Upper lobe of left lung (tissue), 6 donors: ENCODE measurements at regions not wholly inside any gene's neighbourhood (a gene's known extent, or its start where the extent isn't known, plus 50 kb on each side); places are given as distances from the start of the nearest gene placed in this dataset.

Experiments
- ATAC-seq, 2 donors: fragments of 200-7000 bp; cut with Tn5 transposase; one replicate each; pipeline ENCODE4 v1.9.1; 2022; ENCODE audit warnings: mild to moderate bottlenecking in 2 of 2, moderate library complexity in 2 of 2; ENCODE audit not compliant: low FRiP score in 2 of 2
- DNase-seq, 2 donors: peaks; one replicate each; pipeline ENCODE4 v3.0.0-alpha.2; 2019 to 2020
- H3K27ac ChIP-seq, 4 donors: fragments of 200-600 bp; sonication (generic); one replicate each; pipeline ENCODE4 v1.5.1; 2016 to 2019
- H3K27me3 ChIP-seq, 4 donors: fragments of 200-600 bp; sonication (generic); one replicate each; pipeline ENCODE4 v1.5.1; 2017 to 2019
- H3K36me3 ChIP-seq, 4 donors: fragments of 200-600 bp; sonication (generic); one replicate each; pipeline ENCODE4 v1.5.1; 2016 to 2019
- H3K4me1 ChIP-seq, 4 donors: fragments of 200-600 bp; sonication (generic); one replicate each; pipeline ENCODE4 v1.5.1; 2018 to 2019
- H3K4me3 ChIP-seq, 4 donors: fragments of 200-600 bp; sonication (generic); one replicate each; pipeline ENCODE4 v1.5.1; 2017 to 2019; ENCODE audit warnings: mild to moderate bottlenecking in 2 of 4, moderate library complexity in 1 of 4
- H3K9me3 ChIP-seq, 4 donors: fragments of 200-600 bp; sonication (generic); one replicate each; pipeline ENCODE4 v1.5.1; 2018 to 2019
- EP300 ChIP-seq, 4 donors: sonication (generic); formaldehyde crosslinking; IDR thresholded peaks; one replicate each; pipeline ENCODE4 v1.5.1; 2017; ENCODE audit warnings: antibody characterized with exemption in 4 of 4, control low read depth in 2 of 4
- POLR2A ChIP-seq, 4 donors: fragments of 450-650 bp; IDR thresholded peaks; one replicate each; pipeline ENCODE4 v1.5.1; 2016 to 2017; ENCODE audit warnings: antibody characterized with exemption in 4 of 4, mild to moderate bottlenecking in 2 of 4
- POLR2AphosphoS5 ChIP-seq, 2 donors: sonication (generic); formaldehyde crosslinking; IDR thresholded peaks; one replicate each; pipeline ENCODE4 v1.5.1; 2017; ENCODE audit warnings: antibody characterized with exemption in 2 of 2
- WGBS, 2 donors: methylation state at CpG; one replicate each; pipeline ENCODE4 v1.1.5; 2017 to 2018; 5-methylcytosine and 5-hydroxymethylcytosine counted together
- TF ChIP-seq, protein P1 (sequence below), 6 experiments: fragments of 450-650 bp in 4 of 6; fragments of 200-600 bp in 2 of 6; sonication (generic) in 2 of 6; IDR thresholded peaks; one replicate each; pipeline ENCODE4 v1.5.1; 2016 to 2019; ENCODE audit warnings: antibody characterized with exemption in 6 of 6
- donor health status: DM: no; HTN: no; CAD: no; lungs with moderate emphysema.
- donor health status: DM: no; HTN: yes; CAD: no; lungs with severe emphysema.

- Histone ChIP-seq H3K36me3 (no peaks in the 10 kb centered on the region), H3K27me3 (no peaks in the 10 kb centered on the region), H3K4me3 (no peak overlapping the region), H3K27ac (no peak overlapping the region), H3K4me1 (no peaks in the 10 kb centered on the region), H3K9me3 (no peaks in the 10 kb centered on the region)
- WGBS, 2 donors = 77 to 85% methylated on average over 3 of the region's 3 CpGs
- no peak for ATAC-seq
- no peak for DNase-seq
- TF ChIP-seq POLR2AphosphoS5 (IDR thresholded peaks at IDR 0.05) (no peak), POLR2A (IDR thresholded peaks at IDR 0.05) (no peak), EP300 (IDR thresholded peaks at IDR 0.05) (no peak)
- TF ChIP-seq, protein P1, sequence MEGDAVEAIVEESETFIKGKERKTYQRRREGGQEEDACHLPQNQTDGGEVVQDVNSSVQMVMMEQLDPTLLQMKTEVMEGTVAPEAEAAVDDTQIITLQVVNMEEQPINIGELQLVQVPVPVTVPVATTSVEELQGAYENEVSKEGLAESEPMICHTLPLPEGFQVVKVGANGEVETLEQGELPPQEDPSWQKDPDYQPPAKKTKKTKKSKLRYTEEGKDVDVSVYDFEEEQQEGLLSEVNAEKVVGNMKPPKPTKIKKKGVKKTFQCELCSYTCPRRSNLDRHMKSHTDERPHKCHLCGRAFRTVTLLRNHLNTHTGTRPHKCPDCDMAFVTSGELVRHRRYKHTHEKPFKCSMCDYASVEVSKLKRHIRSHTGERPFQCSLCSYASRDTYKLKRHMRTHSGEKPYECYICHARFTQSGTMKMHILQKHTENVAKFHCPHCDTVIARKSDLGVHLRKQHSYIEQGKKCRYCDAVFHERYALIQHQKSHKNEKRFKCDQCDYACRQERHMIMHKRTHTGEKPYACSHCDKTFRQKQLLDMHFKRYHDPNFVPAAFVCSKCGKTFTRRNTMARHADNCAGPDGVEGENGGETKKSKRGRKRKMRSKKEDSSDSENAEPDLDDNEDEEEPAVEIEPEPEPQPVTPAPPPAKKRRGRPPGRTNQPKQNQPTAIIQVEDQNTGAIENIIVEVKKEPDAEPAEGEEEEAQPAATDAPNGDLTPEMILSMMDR (IDR thresholded peaks at IDR 0.05) = no peak
Measured at GRCh38 chr15:99863550-99864198, 130.4 kb upstream of the LYSMD4 start.

- no peaks in the 10 kb centered on the region for H3K4me1 ChIP-seq
- 59 to 76% methylated on average over 1 of the region's 1 CpG for whole genome bisulfite sequencing, 2 donors
- no peaks in the 10 kb centered on the region for H3K27me3 ChIP-seq
- H3K9me3 ChIP-seq = no peaks in the 10 kb centered on the region
- no peak overlapping the region for H3K27ac ChIP-seq
- no peak overlapping the region for H3K4me3 ChIP-seq
- DNase-seq (no peak), ATAC-seq (no peak)
- no peaks in the 10 kb centered on the region for H3K36me3 ChIP-seq
- TF ChIP-seq POLR2AphosphoS5 (IDR thresholded peaks at IDR 0.05) (no peak), POLR2A (IDR thresholded peaks at IDR 0.05) (no peak), EP300 (IDR thresholded peaks at IDR 0.05) (no peak)
- TF ChIP-seq, protein P1 (IDR thresholded peaks at IDR 0.05) = no peak
Measured at GRCh38 chr15:99857836-99858235, 124.6 kb upstream of the LYSMD4 start.

DNA sequence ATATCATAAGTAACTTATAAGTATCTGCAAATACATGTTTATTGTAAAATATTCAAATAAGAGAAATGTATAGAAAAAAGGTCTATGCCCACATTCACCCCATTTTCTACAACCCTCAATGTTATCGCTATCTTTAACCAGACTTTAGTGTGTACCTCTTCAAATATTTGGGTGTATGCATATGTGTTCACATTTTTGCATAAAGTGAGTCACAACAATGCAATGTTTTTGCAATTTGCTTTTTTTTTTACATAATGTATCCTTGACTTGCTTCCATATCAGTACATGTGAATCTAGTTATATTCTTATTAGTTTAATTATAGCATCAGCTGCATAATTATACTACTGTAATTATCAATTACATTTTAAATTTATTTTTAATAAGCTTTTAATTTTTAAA lies 117.3 kb upstream of the LYSMD4 start:
- Histone ChIP-seq H3K4me3 (no peak overlapping the region), H3K27ac (no peak overlapping the region), H3K4me1 (no peaks in the 10 kb centered on the region), H3K9me3 (no peaks in the 10 kb centered on the region), H3K36me3 (no peaks in the 10 kb centered on the region), H3K27me3 (no peaks in the 10 kb centered on the region)
- DNase-seq (no peak), ATAC-seq (no peak)
- TF ChIP-seq, protein P1 (IDR thresholded peaks at IDR 0.05) = no peak
- TF ChIP-seq POLR2AphosphoS5 (IDR thresholded peaks at IDR 0.05) = no peak
- TF ChIP-seq EP300 (IDR thresholded peaks at IDR 0.05) = no peak
- no peak for TF ChIP-seq POLR2A (IDR thresholded peaks at IDR 0.05)
- 96 to 100% methylated on average over 1 of the region's 1 CpG for WGBS, 2 donors

DNA sequence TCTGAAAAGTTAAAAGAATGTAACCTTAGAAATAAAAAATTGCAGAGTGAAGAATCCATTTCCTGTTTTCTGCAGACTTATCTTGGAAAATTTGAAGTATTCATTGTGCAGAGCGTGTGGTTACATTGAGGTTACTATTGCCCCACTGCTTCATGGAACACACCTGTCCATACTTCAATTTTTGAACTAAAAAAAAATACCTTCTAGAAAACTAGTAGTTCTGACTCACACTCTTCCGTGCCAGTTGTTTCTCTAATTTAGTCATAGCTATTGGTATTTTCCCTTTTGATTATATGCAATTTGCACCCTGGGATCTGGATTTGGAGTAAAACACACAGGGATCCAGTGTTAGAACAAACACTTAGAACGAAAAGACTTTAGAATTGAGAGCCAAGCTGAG lies 111.8 kb upstream of the LYSMD4 start:
- Histone ChIP-seq H3K36me3 (no peaks in the 10 kb centered on the region), H3K4me3 (no peak overlapping the region), H3K9me3 (no peaks in the 10 kb centered on the region), H3K27me3 (no peaks in the 10 kb centered on the region), H3K27ac (no peak overlapping the region), H3K4me1 (no peaks in the 10 kb centered on the region)
- no peak for ATAC-seq
- no peak for DNase-seq
- WGBS, 2 donors = 61 to 65% methylated on average over 3 of the region's 3 CpGs
- TF ChIP-seq POLR2AphosphoS5 (IDR thresholded peaks at IDR 0.05) (no peak), POLR2A (IDR thresholded peaks at IDR 0.05) (no peak), EP300 (IDR thresholded peaks at IDR 0.05) (no peak)
- TF ChIP-seq, protein P1 (IDR thresholded peaks at IDR 0.05) = no peak

GRCh38 chr15:99844150-99844549 lies 110.9 kb upstream of the LYSMD4 start:
- DNase-seq (no peak), ATAC-seq (no peak)
- no peaks in the 10 kb centered on the region for H3K27me3 ChIP-seq
- no peak overlapping the region for H3K4me3 ChIP-seq
- TF ChIP-seq EP300 (IDR thresholded peaks at IDR 0.05) (no peak), POLR2A (IDR thresholded peaks at IDR 0.05) (no peak), POLR2AphosphoS5 (IDR thresholded peaks at IDR 0.05) (no peak)
- TF ChIP-seq, protein P1 (IDR thresholded peaks at IDR 0.05) = no peak
- no peaks in the 10 kb centered on the region for H3K9me3 ChIP-seq
- no peak overlapping the region for H3K27ac ChIP-seq
- H3K36me3 ChIP-seq = no peaks in the 10 kb centered on the region
- WGBS, 2 donors = 62 to 65% methylated on average over 8 of the region's 8 CpGs
- no peaks in the 10 kb centered on the region for H3K4me1 ChIP-seq
